ENCODE measurements at regions not wholly inside any gene's neighbourhood (a gene's known extent, or its start where the extent isn't known, plus 50 kb on each side); places are given as distances from the start of the nearest gene placed in this dataset.
"Not testable (repeated sequence)": the region's sequence is repeated elsewhere in the genome, so short reads cannot be mapped to it uniquely, and the experiment has no call there.

- ATAC-seq = no peak
- H3K4me3 ChIP-seq = no peak overlapping the region
Observed at GRCh38 chr1:70504821-70505193, 93.7 kb downstream of the CTH start.

GRCh38 chr1:70507991-70508390, 96.9 kb downstream of the CTH start:
- not testable (repeated sequence) for H3K27me3 ChIP-seq, DNase-seq, H3K36me3 ChIP-seq, ATAC-seq, H3K4me1 ChIP-seq, H3K27ac ChIP-seq, H3K4me3 ChIP-seq, H3K9me3 ChIP-seq
- 88 to 90% methylated on average over 3 of the region's 3 CpGs for WGBS, 2 donors
- intact Hi-C loops (cut with DNase I) = loop anchor here in 3 of 10 donors (5.0 to 10.0 kb wide), 3 partner anchors 73 to 376 kb away; no protein-coding TSS in a partner anchor

More at GRCh38 chr1:70504821-70505193, 93.7 kb downstream of the CTH start:
- no peak overlapping the region for H3K27ac ChIP-seq
- DNase-seq = no peak
- no peaks in the 10 kb centered on the region for H3K27me3 ChIP-seq
- H3K36me3 ChIP-seq = no peaks in the 10 kb centered on the region
- 16 to 29% methylated on average over 2 of the region's 2 CpGs for WGBS, 2 donors
- H3K9me3 ChIP-seq = no peaks in the 10 kb centered on the region
- TF ChIP-seq, protein P1, sequence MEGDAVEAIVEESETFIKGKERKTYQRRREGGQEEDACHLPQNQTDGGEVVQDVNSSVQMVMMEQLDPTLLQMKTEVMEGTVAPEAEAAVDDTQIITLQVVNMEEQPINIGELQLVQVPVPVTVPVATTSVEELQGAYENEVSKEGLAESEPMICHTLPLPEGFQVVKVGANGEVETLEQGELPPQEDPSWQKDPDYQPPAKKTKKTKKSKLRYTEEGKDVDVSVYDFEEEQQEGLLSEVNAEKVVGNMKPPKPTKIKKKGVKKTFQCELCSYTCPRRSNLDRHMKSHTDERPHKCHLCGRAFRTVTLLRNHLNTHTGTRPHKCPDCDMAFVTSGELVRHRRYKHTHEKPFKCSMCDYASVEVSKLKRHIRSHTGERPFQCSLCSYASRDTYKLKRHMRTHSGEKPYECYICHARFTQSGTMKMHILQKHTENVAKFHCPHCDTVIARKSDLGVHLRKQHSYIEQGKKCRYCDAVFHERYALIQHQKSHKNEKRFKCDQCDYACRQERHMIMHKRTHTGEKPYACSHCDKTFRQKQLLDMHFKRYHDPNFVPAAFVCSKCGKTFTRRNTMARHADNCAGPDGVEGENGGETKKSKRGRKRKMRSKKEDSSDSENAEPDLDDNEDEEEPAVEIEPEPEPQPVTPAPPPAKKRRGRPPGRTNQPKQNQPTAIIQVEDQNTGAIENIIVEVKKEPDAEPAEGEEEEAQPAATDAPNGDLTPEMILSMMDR (IDR thresholded peaks at IDR 0.05) = no peak
- intact Hi-C loops (cut with DNase I) = loop anchor here in 3 of 10 donors (5.0 to 10.0 kb wide), 3 partner anchors 70 to 373 kb away; no protein-coding TSS in a partner anchor
- peaks cover 0 to 6% (median 0%) of the 10 kb centered on the region in 9 donors for H3K4me1 ChIP-seq

DNA sequence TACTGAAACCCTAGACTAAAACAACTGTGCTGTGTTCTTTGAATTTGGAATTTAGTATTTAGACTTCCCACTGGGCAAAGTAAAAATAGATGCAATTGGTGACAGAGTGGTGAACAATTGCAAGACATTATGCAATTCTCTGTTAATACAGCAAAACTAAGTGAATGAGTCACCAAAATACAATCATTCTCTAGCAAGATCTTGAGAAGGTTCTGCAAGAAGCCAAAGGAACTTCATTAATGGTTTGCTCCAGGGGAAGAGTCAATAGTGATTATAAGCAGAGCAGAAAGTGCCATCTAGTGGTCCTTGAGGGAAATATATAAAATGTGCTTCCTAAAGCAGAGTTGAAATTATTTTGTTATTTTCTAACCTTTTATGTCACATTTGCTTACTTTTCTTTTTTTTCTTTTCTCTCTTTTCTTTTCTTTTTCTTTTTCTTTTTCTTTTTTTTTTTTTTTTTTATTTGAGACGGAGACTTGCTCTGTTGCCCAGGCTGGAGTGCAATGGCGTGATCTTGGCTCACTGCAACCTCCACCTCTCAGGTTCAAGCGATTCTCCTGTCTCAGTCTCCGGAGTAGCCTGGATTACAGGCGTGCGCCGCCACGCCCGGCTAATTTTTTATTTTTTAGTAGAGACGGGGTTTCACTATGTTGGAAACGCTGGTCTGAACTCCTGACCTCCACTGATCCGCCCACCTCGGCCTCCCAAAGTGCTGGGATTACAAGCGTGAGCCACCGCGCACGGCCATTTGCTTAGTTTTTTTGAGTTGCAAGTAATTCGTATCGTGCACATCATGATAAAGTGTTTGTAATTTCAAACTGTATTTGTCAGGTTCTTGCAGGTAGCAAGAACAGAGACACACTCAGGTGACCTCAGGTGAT, 99.2 kb downstream of the CTH start:
- Histone ChIP-seq H3K27ac (no peak overlapping the region), H3K36me3 (no peaks in the 10 kb centered on the region), H3K4me3 (no peak overlapping the region), H3K4me1 (peaks cover 0 to 6% (median 0%) of the 10 kb centered on the region in 9 donors), H3K27me3 (peaks cover 0 to 8% (median 0%) of the 10 kb centered on the region in 7 donors), H3K9me3 (no peaks in the 10 kb centered on the region)
- ATAC-seq (peak in 7 of 8 donors; percentile 41 to 86 (median 72)), DNase-seq (no peak)
- TF ChIP-seq, protein P1 (IDR thresholded peaks at IDR 0.05) = peak; percentile 47 to 80 (median 71)
- intact Hi-C loops (cut with DNase I) = loop anchor here in 9 of 10 donors (1.0 to 10.0 kb wide), 8 partner anchors 73 to 383 kb away; no protein-coding TSS in a partner anchor
- 61 to 67% methylated on average over 19 of the region's 19 CpGs for WGBS, 2 donors

GRCh38 chr1:70517444-70517843, 106.4 kb downstream of the CTH start:
- Histone ChIP-seq H3K4me1 (no peaks in the 10 kb centered on the region), H3K27me3 (no peaks in the 10 kb centered on the region), H3K27ac (no peak overlapping the region), H3K4me3 (no peak overlapping the region), H3K36me3 (no peaks in the 10 kb centered on the region), H3K9me3 (no peaks in the 10 kb centered on the region)
- intact Hi-C loops (cut with DNase I) = no loop called here
- 73 to 81% methylated on average over 2 of the region's 2 CpGs for WGBS, 2 donors
- DNase-seq (no peak), ATAC-seq (no peak)
- TF ChIP-seq, protein P1 (IDR thresholded peaks at IDR 0.05) = no peak

GRCh38 chr1:70518106-70518505, 107.0 kb downstream of the CTH start:
- H3K9me3 ChIP-seq = no peaks in the 10 kb centered on the region
- intact Hi-C loops (cut with DNase I) = no loop called here
- H3K27ac ChIP-seq = no peak overlapping the region
- TF ChIP-seq, protein P1 (IDR thresholded peaks at IDR 0.05) = no peak
- no peaks in the 10 kb centered on the region for H3K27me3 ChIP-seq
- DNase-seq = no peak
- no peaks in the 10 kb centered on the region for H3K4me1 ChIP-seq
- no peaks in the 10 kb centered on the region for H3K36me3 ChIP-seq
- ATAC-seq = no peak
- H3K4me3 ChIP-seq = no peak overlapping the region
- 85 to 100% methylated on average over 1 of the region's 1 CpG for WGBS, 2 donors
